Brain microvascular endothelial cell (primary cell): ENCODE measurements at regions not wholly inside any gene's neighbourhood (a gene's known extent, or its start where the extent isn't known, plus 50 kb on each side); places are given as distances from the start of the nearest gene placed in this dataset.
"Not testable (repeated sequence)": the region's sequence is repeated elsewhere in the genome, so short reads cannot be mapped to it uniquely, and the experiment has no call there.

Experiments
- DNase-seq: peaks from one replicate; pipeline ENCODE4 v3.0.0-alpha.2; 2020
- H3K27ac ChIP-seq: fragments of 250-450 bp; sonication (Bioruptor Pico); 2 replicates; pipeline ENCODE4 v1.5.1; 2020; ENCODE audit warnings: mild to moderate bottlenecking, moderate library complexity
- H3K27me3 ChIP-seq: fragments of 250-450 bp; sonication (Bioruptor Pico); replicated peaks from 2 replicates; pipeline ENCODE4 v1.5.1; 2020; ENCODE audit warnings: mild to moderate bottlenecking
- H3K36me3 ChIP-seq: fragments of 250-450 bp; sonication (Bioruptor Pico); replicated peaks from 2 replicates; pipeline ENCODE4 v1.5.1; 2020; ENCODE audit warnings: mild to moderate bottlenecking
- H3K4me3 ChIP-seq: 2 replicates; pipeline ENCODE4 v1.5.1; 2011; ENCODE audit warnings: low read depth, mild to moderate bottlenecking, control low read depth, low read length, moderate library complexity
- CTCF ChIP-seq: IDR thresholded peaks from 2 replicates; pipeline ENCODE4 v1.5.1; 2011; ENCODE audit warnings: low read depth, mild to moderate bottlenecking, moderate library complexity, low read length, control low read depth, inconsistent platforms; ENCODE audit errors: missing control alignments
- in situ Hi-C: cut with HindIII; loops from 2 replicates; pipeline ENCODE4 v1.10.0; 2017; ENCODE audit warnings: low sequenced_read_pairs, low pct_ligation_motif_present

GRCh38 chr19:27860309-27860934 lies 1352.5 kb downstream of the UQCRFS1 start:
- H3K27ac ChIP-seq, result no peak overlapping the region
- no peak for TF ChIP-seq CTCF
- no peaks in the 10 kb centered on the region for H3K27me3 ChIP-seq
- H3K36me3 ChIP-seq, result no peaks in the 10 kb centered on the region
- H3K4me3 ChIP-seq, result no peak overlapping the region
- in situ Hi-C loops, result no loop called here
- no peak for DNase-seq

DNA sequence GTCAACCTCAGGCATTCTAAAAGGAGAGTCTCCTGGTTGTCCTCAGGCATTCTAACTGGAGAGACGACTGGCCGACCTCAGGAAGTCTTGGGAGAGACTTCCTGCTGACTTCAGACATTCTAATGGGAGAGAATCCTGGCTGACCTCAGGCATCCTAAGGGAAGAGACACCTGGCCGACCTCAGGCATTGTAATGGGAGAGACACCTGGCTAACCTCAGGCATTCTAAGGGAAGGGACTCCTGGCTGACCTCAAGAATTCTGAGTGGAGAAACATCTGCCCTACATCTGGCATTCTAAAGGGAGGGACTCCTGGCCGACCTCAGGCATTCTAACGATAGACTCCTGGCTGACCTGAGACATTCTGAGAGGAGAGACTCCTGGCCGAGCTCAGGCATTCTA lies 1353.3 kb downstream of the UQCRFS1 start:
- no peak for DNase-seq
- no peak for TF ChIP-seq CTCF
- Histone ChIP-seq H3K36me3 (no peaks in the 10 kb centered on the region), H3K27ac (no peak overlapping the region), H3K27me3 (no peaks in the 10 kb centered on the region), H3K4me3 (no peak overlapping the region)
- in situ Hi-C loops, result no loop called here

GRCh38 chr19:27858981-27859581 lies 1353.9 kb downstream of the UQCRFS1 start:
- H3K27ac ChIP-seq, result no peak overlapping the region
- H3K27me3 ChIP-seq, result no peaks in the 10 kb centered on the region
- DNase-seq, result no peak
- no peak overlapping the region for H3K4me3 ChIP-seq
- TF ChIP-seq CTCF, result no peak
- no peaks in the 10 kb centered on the region for H3K36me3 ChIP-seq
- in situ Hi-C loops, result no loop called here

DNA sequence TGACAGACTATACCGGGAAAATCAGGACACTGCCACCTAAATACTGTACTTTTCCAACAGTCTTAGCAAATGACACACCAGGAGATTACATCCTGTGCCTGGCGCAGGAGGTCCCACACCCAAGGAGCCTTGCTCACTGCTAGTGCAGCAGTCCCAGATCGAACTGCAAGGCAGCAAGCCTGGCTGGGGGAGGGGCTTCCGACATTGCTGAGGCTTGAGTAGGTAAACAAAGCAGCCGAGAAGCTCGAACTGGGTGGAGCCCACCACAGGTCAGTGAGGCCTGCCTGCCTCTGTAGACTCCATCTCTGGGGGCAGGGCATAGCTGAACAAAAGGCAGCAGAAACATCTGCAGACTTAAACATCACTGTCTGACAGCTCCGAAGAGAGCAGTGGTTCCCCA lies 1360.0 kb downstream of the UQCRFS1 start:
- H3K4me3 ChIP-seq, H3K27me3 ChIP-seq, H3K36me3 ChIP-seq, DNase-seq, H3K27ac ChIP-seq, in situ Hi-C loops: not testable (repeated sequence)

DNA sequence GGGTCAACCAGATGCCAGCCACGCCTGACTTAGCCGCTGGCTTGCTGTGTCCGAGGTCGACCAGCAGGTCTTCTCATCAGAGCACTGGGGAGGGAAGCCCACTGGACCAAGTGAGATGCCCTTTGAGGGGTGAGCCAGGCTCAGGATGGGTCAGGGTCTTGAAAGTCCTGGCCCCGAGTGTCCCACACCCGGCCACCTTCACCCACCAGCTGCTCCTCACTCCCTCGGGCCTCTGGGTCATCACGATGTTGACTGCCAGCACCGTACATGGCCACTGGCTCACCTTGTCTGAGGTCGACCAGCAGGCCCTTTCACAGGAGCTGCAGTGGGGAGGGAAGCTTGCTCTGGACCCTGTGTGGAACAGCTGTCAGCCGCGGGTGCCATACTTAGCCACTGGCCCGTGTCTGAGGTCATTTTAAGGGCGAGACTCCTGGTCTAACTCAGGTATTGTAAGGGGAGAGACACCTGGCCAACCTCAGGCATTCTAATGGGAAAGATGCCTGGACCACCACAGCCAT lies 1361.3 kb downstream of the UQCRFS1 start:
- in situ Hi-C loops, result no loop called here
- DNase-seq, result no peak
- Histone ChIP-seq H3K4me3 (no peak overlapping the region), H3K27me3 (no peaks in the 10 kb centered on the region), H3K27ac (no peak overlapping the region), H3K36me3 (no peaks in the 10 kb centered on the region)
- TF ChIP-seq CTCF, result no peak

GRCh38 chr19:27851002-27851481 lies 1361.9 kb downstream of the UQCRFS1 start:
- Histone ChIP-seq H3K27me3 (no peaks in the 10 kb centered on the region), H3K27ac (no peak overlapping the region), H3K36me3 (no peaks in the 10 kb centered on the region), H3K4me3 (no peak overlapping the region)
- no peak for DNase-seq
- in situ Hi-C loops, result no loop called here
- TF ChIP-seq CTCF, result no peak
